ENCODE measurements at regions not wholly inside any gene's neighbourhood (a gene's known extent, or its start where the extent isn't known, plus 50 kb on each side); places are given as distances from the start of the nearest gene placed in this dataset.

- no peak for TF ChIP-seq CTCF (IDR thresholded peaks at IDR 0.05; ENCODE audit: low read length)
- TF ChIP-seq EZH2phosphoT487 (IDR thresholded peaks at IDR 0.05; ENCODE audit: low read length) = no peak
- no peak for TF ChIP-seq EZH2 (optimal IDR thresholded peaks at IDR 0.05; ENCODE audit: low read depth, low read length)
These were observed 212.4 kb upstream of the ZNF184 start for GRCh38 chr6:27685279-27685678.
